HG02798 (cell line): ENCODE measurements at regions not wholly inside any gene's neighbourhood (a gene's known extent, or its start where the extent isn't known, plus 50 kb on each side); places are given as distances from the start of the nearest gene placed in this dataset.

ENCODE experiments used
- ATAC-seq: cut with Tn5 transposase; IDR thresholded peaks from one replicate; pipeline ENCODE4 v1.9.1; 2021; ENCODE audit warnings: mild to moderate bottlenecking; ENCODE audit not compliant: unreplicated experiment, poor library complexity

DNA sequence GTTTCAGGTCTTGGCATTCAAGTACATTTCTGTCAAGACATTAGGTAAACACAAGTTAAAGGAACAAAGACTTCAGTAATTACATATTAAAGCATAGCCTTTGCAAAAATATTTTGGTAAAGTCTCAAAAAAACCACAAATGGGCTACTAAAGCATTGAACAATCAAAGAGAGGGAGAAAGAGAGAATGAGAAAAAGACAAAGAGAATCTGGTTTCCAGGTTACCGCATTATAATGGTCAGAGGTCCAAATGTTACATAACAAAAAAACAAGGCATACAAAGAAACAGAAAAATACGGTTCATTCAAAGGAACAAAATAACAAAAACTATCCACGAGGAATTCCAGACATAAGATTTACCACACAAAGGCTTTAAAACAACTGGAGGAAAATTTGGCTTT lies 327.9 kb downstream of the AKAIN1 start:
- no peak for ATAC-seq

DNA sequence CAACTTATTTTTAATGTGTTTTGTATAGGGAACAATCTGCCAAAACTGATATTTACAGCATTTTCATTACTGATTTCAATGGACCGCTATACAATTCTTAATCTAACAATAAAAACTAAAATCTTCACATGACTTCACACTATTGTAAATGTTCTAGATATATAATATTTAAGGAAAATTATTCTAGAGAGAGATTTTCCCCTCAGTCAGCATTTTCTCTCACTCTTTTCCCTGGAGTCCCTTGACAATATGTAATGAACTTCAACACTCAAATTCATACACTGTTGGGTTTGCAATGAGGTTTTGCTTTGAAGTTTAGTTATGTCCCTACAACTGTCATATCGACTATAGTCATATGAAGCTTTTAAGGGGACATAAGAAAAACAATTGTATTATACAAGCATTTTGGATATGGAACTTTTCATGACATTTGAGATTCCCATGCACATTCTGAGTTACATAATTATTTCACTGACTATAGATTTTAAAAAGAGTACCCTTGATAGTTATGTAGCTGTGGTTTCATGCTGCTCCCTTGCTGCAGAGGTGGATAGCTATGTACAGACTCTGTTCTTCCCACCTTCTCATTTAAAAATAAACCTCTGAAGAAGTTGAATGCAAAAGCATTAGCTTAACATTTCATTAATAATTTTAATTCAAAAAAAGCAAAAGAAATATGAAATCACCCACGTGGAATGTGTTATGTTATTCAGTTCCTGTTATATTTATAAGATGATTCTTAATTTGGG lies 338.5 kb downstream of the AKAIN1 start:
- no peak for ATAC-seq

DNA sequence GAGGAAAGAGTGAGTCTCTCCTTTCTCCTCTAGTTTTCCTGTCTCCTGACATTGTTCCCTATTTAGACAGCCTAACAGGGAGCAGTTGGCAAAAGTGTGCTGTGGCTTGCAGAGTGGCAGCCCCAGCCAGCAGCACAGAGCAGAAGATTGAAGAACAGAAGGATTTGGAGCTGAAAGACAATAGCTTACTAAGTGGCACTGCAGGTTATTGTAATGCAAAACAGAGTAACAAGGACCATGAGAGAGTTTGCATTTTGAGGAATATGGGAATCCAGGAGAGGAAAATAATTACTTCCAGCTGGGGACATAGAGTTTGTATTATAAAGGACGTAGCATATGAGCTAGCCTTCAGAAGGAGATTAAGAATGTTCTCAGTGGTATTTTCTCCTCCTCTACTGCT lies 342.4 kb downstream of the AKAIN1 start:
- ATAC-seq, result no peak

- no peak for ATAC-seq
Observed at GRCh38 chr18:4851301-4851976, 345.6 kb downstream of the AKAIN1 start.

DNA sequence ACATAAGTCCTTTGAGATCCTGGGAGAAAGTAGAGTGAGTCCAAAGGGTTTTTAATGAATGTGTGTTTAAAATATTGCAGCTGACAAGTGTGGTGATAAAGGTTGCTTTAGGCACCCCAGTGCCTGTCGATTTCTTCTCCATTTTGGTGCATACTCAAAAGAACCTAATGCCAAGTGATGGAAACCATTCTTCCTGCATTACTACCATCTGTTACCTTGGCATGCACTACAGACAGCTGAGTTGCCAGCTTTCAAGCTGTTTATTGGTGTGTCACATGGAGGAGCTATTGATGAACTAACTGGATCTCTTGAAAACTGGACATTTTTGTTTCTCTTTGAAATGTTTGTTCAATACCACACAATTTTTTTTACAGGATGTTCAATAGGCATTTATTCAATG lies 350.0 kb downstream of the AKAIN1 start:
- ATAC-seq, result no peak

GRCh38 chr18:4844320-4844719 lies 352.7 kb downstream of the AKAIN1 start:
- no peak for ATAC-seq

GRCh38 chr18:4843771-4844170 lies 353.3 kb downstream of the AKAIN1 start:
- no peak for ATAC-seq

GRCh38 chr18:4842751-4843150 lies 354.3 kb downstream of the AKAIN1 start:
- no peak for ATAC-seq

DNA sequence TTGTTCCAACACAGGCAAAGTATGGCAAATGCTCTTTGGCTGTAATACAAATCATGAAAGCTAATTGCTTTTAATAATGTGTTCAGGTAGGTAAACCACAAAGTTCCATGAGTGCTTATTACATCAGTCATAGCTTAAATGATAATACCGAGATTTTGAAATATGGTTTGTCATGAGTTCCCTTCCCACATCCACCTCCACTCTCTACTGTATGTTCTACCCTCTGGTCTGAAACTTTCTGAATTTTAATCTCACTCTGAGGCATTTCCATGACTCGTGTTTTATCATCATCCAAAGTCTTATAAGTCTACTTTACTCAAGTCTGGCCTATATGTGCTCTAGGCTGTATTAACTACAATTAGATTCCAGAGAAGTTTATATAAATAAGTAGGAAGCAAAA lies 354.8 kb downstream of the AKAIN1 start:
- no peak for ATAC-seq

DNA sequence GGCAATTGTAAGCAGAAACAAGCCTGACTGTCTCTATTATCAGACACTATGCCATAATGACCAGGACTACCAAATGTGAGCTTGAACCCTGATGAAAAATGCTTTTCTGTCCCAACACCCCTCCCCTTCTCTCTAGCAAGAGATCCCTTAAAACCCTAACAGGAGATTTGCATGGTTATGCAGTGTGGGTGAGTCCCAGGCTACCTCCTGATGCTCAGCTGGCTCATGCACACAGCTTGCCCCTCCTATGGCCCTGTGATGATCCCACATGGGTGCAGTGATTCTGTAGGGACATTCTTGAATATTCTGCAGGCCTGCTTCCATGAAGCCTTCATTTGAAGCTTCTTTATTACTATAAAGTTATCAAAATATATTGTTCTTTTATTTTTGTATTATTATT lies 357.4 kb downstream of the AKAIN1 start:
- ATAC-seq, result no peak

- ATAC-seq, result no peak
Observed at GRCh38 chr18:4836141-4836540, 360.9 kb downstream of the AKAIN1 start.

DNA sequence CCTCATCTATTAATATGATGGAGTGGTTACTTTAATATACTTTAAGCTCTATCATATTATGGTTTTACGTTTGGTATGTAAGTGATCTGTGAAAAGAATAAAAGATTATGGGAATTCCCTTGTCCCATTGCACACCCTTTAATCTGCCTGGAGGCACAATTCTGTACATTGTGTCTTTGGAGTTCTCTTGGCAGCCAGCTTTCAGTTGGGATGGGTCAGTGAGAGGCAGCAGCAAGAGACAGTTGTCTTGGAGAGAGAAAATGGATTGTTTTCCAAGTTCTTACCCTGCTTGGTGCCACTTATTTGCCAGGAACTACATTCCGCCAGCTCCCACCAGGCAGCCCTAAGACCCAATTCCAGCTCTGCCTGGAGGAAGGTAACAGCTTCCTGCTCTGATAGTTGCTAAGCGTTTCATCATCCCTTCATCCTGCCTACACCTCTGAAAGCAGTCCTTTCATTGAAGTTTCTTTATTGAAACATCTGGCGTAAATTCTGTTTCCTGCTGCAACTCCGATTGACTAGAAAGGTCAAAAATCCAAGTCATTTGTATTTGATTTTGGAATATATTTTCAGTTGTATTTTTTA lies 365.2 kb downstream of the AKAIN1 start:
- no peak for ATAC-seq

DNA sequence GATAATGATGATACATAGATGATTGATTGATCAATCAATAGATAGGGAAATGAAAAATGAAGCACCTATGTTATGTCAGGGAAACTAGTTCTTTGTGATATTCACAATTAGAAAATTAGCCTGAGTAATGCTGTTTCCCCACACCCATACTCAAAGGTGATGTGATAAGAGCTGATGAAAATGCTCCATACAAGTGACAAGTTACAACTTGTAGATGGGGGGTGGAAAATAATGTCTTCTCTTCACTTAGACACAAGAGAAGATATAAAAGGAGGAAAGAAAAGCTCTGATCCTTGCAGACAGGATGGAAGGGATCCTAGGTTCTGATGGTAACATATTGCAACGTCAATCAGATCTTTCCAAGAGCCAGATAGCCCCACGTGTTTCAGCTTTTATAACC lies 365.9 kb downstream of the AKAIN1 start:
- ATAC-seq, result no peak

DNA sequence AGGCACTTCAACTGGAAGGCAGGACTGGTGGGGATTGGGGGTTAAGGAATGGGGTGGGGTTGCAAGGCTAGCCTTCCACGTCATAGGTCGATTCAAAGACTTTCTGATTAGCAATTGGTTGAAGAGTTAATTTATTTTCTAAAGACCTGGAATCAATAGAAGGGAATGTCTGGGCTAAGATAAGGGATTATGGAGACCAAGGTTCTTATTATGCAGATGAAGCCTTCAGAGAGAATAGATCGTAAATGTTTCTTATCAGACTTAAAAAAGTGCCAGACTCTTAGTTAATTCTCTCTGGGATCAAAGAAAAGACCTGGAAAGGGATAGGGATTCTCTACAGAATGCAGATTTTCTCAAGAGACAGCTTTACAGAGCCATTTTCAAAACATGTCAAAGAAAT lies 368.0 kb upstream of the DLGAP1 start:
- no peak for ATAC-seq

DNA sequence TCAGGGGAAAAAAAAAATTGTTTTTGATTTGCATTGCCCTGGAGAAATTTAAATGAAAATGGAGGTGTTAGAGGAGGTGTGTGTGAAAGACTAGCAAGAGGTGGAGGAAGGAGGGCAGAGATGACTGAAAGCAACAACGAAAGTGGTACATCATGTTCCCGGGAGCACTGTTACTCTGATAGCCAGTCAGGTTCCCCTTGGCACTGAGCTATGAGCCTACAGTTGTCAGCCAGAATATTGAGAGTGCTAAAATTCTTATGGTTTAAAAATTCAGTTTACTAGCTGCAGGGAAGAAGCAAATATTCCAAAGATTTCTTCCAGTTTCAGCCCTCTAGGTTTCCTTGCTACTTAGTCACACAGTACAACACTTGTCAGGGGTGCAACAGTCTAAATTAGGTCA lies 366.7 kb upstream of the DLGAP1 start:
- no peak for ATAC-seq

GRCh38 chr18:4817665-4818064 lies 362.6 kb upstream of the DLGAP1 start:
- no peak for ATAC-seq

GRCh38 chr18:4813708-4814107 lies 358.6 kb upstream of the DLGAP1 start:
- ATAC-seq, result no peak

DNA sequence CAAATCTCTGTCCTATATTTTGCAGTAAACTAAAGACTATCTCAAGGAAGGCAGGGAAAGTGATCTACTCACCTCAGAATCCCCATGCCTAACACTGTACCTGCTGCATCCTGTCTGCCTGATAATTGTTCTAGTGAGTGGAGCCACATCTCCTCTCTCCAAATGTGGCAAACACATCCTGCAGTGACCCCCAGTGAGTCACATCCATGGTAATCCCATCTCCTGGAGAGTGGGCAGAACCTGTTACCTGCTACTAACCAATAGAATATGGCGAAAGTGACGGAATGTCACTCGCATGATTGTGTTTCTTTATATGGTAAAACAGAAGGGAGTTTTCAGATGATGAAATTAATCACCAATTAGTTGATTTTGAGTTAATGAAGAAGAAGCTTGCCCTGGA lies 353.8 kb upstream of the DLGAP1 start:
- ATAC-seq, result no peak

DNA sequence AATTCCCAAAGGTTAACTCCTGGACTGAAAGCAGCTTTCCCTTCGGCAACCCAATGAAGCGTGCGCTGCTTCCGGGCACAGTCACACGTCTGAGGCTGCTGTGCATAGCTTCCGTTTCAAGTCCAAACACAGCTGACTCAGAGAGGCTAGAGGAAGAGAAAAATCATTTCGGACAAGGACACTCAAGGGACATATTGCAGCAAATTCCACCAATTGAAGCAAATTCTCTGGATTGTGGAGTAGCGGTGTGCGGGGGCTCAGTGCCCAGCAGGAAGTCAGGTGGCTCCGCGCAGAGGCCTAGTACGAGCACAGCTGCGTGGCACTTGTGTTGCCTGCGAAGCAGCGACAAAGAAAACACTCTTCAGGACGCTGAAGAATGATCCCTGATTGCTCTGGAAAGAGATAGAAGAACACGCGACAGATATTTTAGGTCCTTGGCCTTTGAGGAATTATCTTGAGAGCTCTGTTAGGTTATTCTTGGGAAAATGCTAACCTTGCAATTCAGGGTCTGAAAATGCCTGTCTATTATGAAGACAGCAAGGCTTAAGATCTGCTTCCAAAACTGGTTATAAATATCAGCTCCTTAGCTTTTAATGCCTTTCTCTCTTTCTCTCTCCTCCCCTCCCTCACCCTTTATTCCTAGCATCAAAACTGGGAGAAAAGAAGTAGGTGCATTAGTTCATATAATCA lies 352.6 kb upstream of the DLGAP1 start:
- no peak for ATAC-seq

GRCh38 chr18:4806331-4806730 lies 351.2 kb upstream of the DLGAP1 start:
- no peak for ATAC-seq

GRCh38 chr18:4802296-4802695 lies 347.2 kb upstream of the DLGAP1 start:
- no peak for ATAC-seq
